H1 (cell line): ENCODE measurements at regions not wholly inside any gene's neighbourhood (a gene's known extent, or its start where the extent isn't known, plus 50 kb on each side); places are given as distances from the start of the nearest gene placed in this dataset.

Experiments used
- CTCF ChIA-PET: fragments of 300-600 bp; sonication (Branson Sonifier 250); formaldehyde crosslinking; loops from one replicate; lab custom pipeline; 2021; ENCODE audit not compliant: partially characterized antibody; lab: Charles Lee
- POLR2A ChIA-PET: fragments of 300-600 bp; sonication (Branson Sonifier 250); formaldehyde crosslinking; loops from one replicate; lab custom pipeline; 2021; ENCODE audit warnings: inconsistent platforms; ENCODE audit not compliant: partially characterized antibody; lab: Charles Lee
- DNase-seq, 2 experiments: peaks; one replicate each; pipeline versions ENCODE4 v3.0.0 to v3.0.0-alpha.2; 2010 to 2022; ENCODE audit warnings: low spot score in 2 of 2, low read depth in 1 of 2, mixed read lengths in 1 of 2
- FAIRE-seq: peaks from 2 replicates; lab custom pipeline; 2011; peaks lifted over from hg19 to GRCh38; lab: Jason Lieb, UNC
- H2AFZ ChIP-seq: 2 replicates; pipeline ENCODE4 v1.8.1; 2012; ENCODE audit warnings: low read length, inconsistent platforms
- H2AK5ac ChIP-seq: 2 replicates; pipeline ENCODE4 v1.6.1; 2013; ENCODE audit warnings: low read depth, low read length
- H2BK120ac ChIP-seq: replicated peaks from 2 replicates; pipeline ENCODE3; 2013; ENCODE audit warnings: low read depth, low read length, inconsistent platforms
- H2BK12ac ChIP-seq: 2 replicates; pipeline ENCODE4 v1.6.1; 2013; ENCODE audit warnings: low read depth, low read length
- H2BK15ac ChIP-seq: 2 replicates; pipeline ENCODE4 v1.6.1; 2013; ENCODE audit warnings: low read length
- H2BK20ac ChIP-seq: 2 replicates; pipeline ENCODE4 v1.6.1; 2013; ENCODE audit warnings: low read length
- H2BK5ac ChIP-seq: 2 replicates; pipeline ENCODE4 v1.6.1; 2013; ENCODE audit warnings: low read depth, low read length
- H3K14ac ChIP-seq: 2 replicates; pipeline ENCODE4 v1.6.1; 2013; ENCODE audit warnings: inconsistent platforms; ENCODE audit not compliant: insufficient read length
- H3K18ac ChIP-seq: 2 replicates; pipeline ENCODE4 v1.6.1; 2013; ENCODE audit warnings: low read length; ENCODE audit errors: extremely low read depth
- H3K23ac ChIP-seq: 2 replicates; pipeline ENCODE4 v1.6.1; 2013; ENCODE audit warnings: inconsistent platforms; ENCODE audit not compliant: insufficient read length
- H3K23me2 ChIP-seq: 2 replicates; pipeline ENCODE4 v1.6.1; 2013; ENCODE audit warnings: low read depth, low read length
- H3K27ac ChIP-seq: 2 replicates; pipeline ENCODE4 v1.6.1; 2011; ENCODE audit warnings: low read depth, low read length, inconsistent platforms
- H3K27me3 ChIP-seq, 4 experiments: replicated peaks in 1 of 4; 1 replicate in 1 of 4; 2 replicates in 3 of 4; pipeline versions ENCODE4 v1.6.1 to v1.8.1; 2011 to 2013; ENCODE audit warnings: low read length in 3 of 4, mild to moderate bottlenecking in 3 of 4, inconsistent platforms in 2 of 4, mixed read lengths in 2 of 4, moderate library complexity in 1 of 4; ENCODE audit not compliant: control insufficient read depth in 3 of 4, insufficient read depth in 3 of 4; ENCODE audit errors: extremely low read depth in 1 of 4
- H3K36me3 ChIP-seq, 4 experiments: 2 replicates each; pipeline versions ENCODE4 v1.6.1 to v1.8.1; 2011 to 2013; ENCODE audit warnings: mild to moderate bottlenecking in 4 of 4, low read length in 3 of 4, moderate library complexity in 2 of 4, control low read depth in 1 of 4, inconsistent platforms in 1 of 4; ENCODE audit not compliant: insufficient read depth in 4 of 4, control insufficient read depth in 2 of 4
- H3K4ac ChIP-seq: replicated peaks from 2 replicates; pipeline ENCODE3; 2013; ENCODE audit warnings: low read length, low read depth, mixed read lengths, inconsistent platforms; ENCODE audit not compliant: insufficient read length
- H3K4me1 ChIP-seq, 4 experiments: replicated peaks in 1 of 4; 1 replicate in 1 of 4; 2 replicates in 3 of 4; pipeline versions ENCODE4 v1.6.1 to v1.8.1; 2011 to 2013; ENCODE audit warnings: low read length in 3 of 4, inconsistent platforms in 2 of 4, mixed read lengths in 1 of 4; ENCODE audit not compliant: insufficient read depth in 4 of 4, control insufficient read depth in 3 of 4
- H3K4me2 ChIP-seq, 2 experiments: 2 replicates each; pipeline versions ENCODE4 v1.6.1 to v1.8.1; 2011 to 2013; ENCODE audit warnings: low read depth in 2 of 2, low read length in 2 of 2, control low read depth in 1 of 2, inconsistent platforms in 1 of 2, mild to moderate bottlenecking in 1 of 2; ENCODE audit not compliant: insufficient read depth in 1 of 2
- H3K4me3 ChIP-seq, 4 experiments: fragments of 200-600, 300-600 bp in 1 of 4; sonication (generic), shearing (Covaris generic), sonication (Bioruptor Twin) in 1 of 4; 2 replicates each; pipeline versions ENCODE4 v1.5.1 to v1.8.1; 2011 to 2016; ENCODE audit warnings: low read length in 4 of 4, low read depth in 3 of 4, control low read depth in 2 of 4, inconsistent platforms in 2 of 4, mild to moderate bottlenecking in 2 of 4, mixed read lengths in 1 of 4, moderate library complexity in 1 of 4; ENCODE audit not compliant: insufficient read depth in 2 of 4; ENCODE audit errors: extremely low read depth in 1 of 4
- H3K56ac ChIP-seq: replicated peaks from 2 replicates; pipeline ENCODE3; 2013; ENCODE audit warnings: low read depth, mild to moderate bottlenecking, mixed read lengths, low read length, inconsistent platforms; ENCODE audit not compliant: insufficient read length
- H3K79me1 ChIP-seq: 2 replicates; pipeline ENCODE4 v1.6.1; 2013; ENCODE audit warnings: low read depth, low read length, control low read depth
- H3K79me2 ChIP-seq, 2 experiments: 2 replicates each; pipeline versions ENCODE4 v1.6.1 to v1.8.1; 2012 to 2013; ENCODE audit warnings: low read length in 2 of 2, mild to moderate bottlenecking in 2 of 2, inconsistent platforms in 1 of 2; ENCODE audit not compliant: insufficient read depth in 2 of 2, control insufficient read depth in 1 of 2
- H3K9ac ChIP-seq, 4 experiments: replicated peaks in 1 of 4; 1 replicate in 1 of 4; 2 replicates in 3 of 4; pipeline versions ENCODE4 v1.6.1 to v1.8.1; 2011 to 2013; ENCODE audit warnings: low read depth in 3 of 4, low read length in 3 of 4, control low read depth in 2 of 4, mild to moderate bottlenecking in 2 of 4, moderate library complexity in 2 of 4, inconsistent platforms in 1 of 4; ENCODE audit errors: extremely low read depth in 1 of 4
- H3K9me3 ChIP-seq, 2 experiments: 2 replicates each; pipeline versions ENCODE4 v1.6.1 to v1.8.1; 2012 to 2013; ENCODE audit warnings: mild to moderate bottlenecking in 2 of 2, moderate library complexity in 2 of 2, control low read depth in 1 of 2, inconsistent platforms in 1 of 2, low read depth in 1 of 2, low read length in 1 of 2, mixed read lengths in 1 of 2; ENCODE audit not compliant: insufficient read depth in 2 of 2
- H4K20me1 ChIP-seq, 2 experiments: replicated peaks in 1 of 2; 2 replicates each; pipeline versions ENCODE3 to v1.8.1; 2011 to 2013; ENCODE audit warnings: inconsistent platforms in 2 of 2, low read length in 2 of 2, mild to moderate bottlenecking in 1 of 2; ENCODE audit not compliant: insufficient read depth in 2 of 2, control insufficient read depth in 1 of 2
- H4K5ac ChIP-seq: 2 replicates; pipeline ENCODE4 v1.6.1; 2013; ENCODE audit warnings: low read length, low read depth, mixed read lengths, inconsistent platforms; ENCODE audit not compliant: insufficient read length
- H4K8ac ChIP-seq: 2 replicates; pipeline ENCODE4 v1.8.0; 2013; ENCODE audit warnings: mild to moderate bottlenecking, moderate library complexity, low read length, inconsistent platforms; ENCODE audit not compliant: insufficient read depth; ENCODE audit errors: extremely low read depth
- H4K91ac ChIP-seq: replicated peaks from 2 replicates; pipeline ENCODE3; 2013; ENCODE audit warnings: low read length, mixed read lengths, inconsistent platforms; ENCODE audit not compliant: insufficient read length
- BRCA1 ChIP-seq: IDR thresholded peaks from 2 replicates; pipeline ENCODE4 v1.6.1; 2012; ENCODE audit warnings: low read depth, low read length, improper control_type of control experiment
- JUND ChIP-seq: IDR thresholded peaks from 2 replicates; pipeline ENCODE4 v1.6.1; 2011; ENCODE audit warnings: mild to moderate bottlenecking, improper control_type of control experiment, low read length
- KDM5A ChIP-seq: fragments of 200-600 bp; IDR thresholded peaks from 2 replicates; pipeline ENCODE4 v1.7.1; 2012; ENCODE audit warnings: mild to moderate bottlenecking, low read length, inconsistent platforms, mixed read lengths
- NANOG ChIP-seq: IDR thresholded peaks from 2 replicates; pipeline ENCODE4 v1.6.1; 2011; ENCODE audit warnings: low read length, low read depth, mild to moderate bottlenecking, inconsistent platforms; ENCODE audit not compliant: insufficient read depth, poor library complexity, severe bottlenecking
- NRF1 ChIP-seq: IDR thresholded peaks from 2 replicates; pipeline ENCODE4 v1.6.1; 2011; ENCODE audit warnings: mild to moderate bottlenecking, low read depth, low read length, improper control_type of control experiment
- PHF8 ChIP-seq: fragments of 200-600 bp; sonication (generic); conservative IDR thresholded peaks from 2 replicates; pipeline ENCODE4 v1.7.1; 2012; ENCODE audit warnings: low read depth, mild to moderate bottlenecking, inconsistent platforms, low read length, moderate library complexity
- POU5F1 ChIP-seq: IDR thresholded peaks from 2 replicates; pipeline ENCODE4 v1.6.1; 2011; ENCODE audit warnings: low read depth, mild to moderate bottlenecking, low read length, moderate library complexity
- RNF2 ChIP-seq: fragments of 200-900, 300-1000 bp; sonication (generic); IDR thresholded peaks from 2 replicates; pipeline ENCODE4 v1.7.1; 2016; ENCODE audit warnings: borderline replicate concordance, low read depth, mild to moderate bottlenecking, antibody characterized with exemption, low read length; ENCODE audit not compliant: poor library complexity, severe bottlenecking; ENCODE audit errors: missing control alignments
- SAP30 ChIP-seq: fragments of 300-600 bp; sonication (generic); IDR thresholded peaks from 2 replicates; pipeline ENCODE4 v1.7.1; 2012; ENCODE audit warnings: low read length, moderate library complexity, mild to moderate bottlenecking, inconsistent platforms; ENCODE audit not compliant: insufficient read depth, insufficient replicate concordance
- SUZ12 ChIP-seq: fragments of 200-600 bp; sonication (generic); IDR thresholded peaks from 2 replicates; pipeline ENCODE4 v1.6.1; 2012; ENCODE audit warnings: mild to moderate bottlenecking, inconsistent platforms, low read length, moderate library complexity, mixed read lengths
- YY1 ChIP-seq: IDR thresholded peaks from 2 replicates; pipeline ENCODE4 v1.6.1; 2011; ENCODE audit warnings: low read depth, mild to moderate bottlenecking, low read length
- WGBS, 2 experiments: shearing (Covaris generic) in 1 of 2; methylation state at CpG; one replicate each; pipeline versions ENCODE4 v1.1.6 to v1.1.7; 2013 to 2015; ENCODE audit warnings: low lambda C conversion rate in 2 of 2, mixed read lengths in 2 of 2, inconsistent platforms in 1 of 2, low coverage in 1 of 2, missing lambda C conversion rate in 1 of 2; ENCODE audit not compliant: insufficient replicate concordance in 2 of 2, insufficient coverage in 1 of 2, insufficient read length in 1 of 2; ENCODE audit errors: extremely low coverage in 1 of 2, missing lambda C conversion rate in 1 of 2; 5-methylcytosine and 5-hydroxymethylcytosine counted together
- TF ChIP-seq, protein P1 (sequence below): IDR thresholded peaks from 2 replicates; pipeline ENCODE4 v1.6.1; 2011; ENCODE audit warnings: low read depth, mild to moderate bottlenecking, low read length; ENCODE audit not compliant: insufficient read depth

DNA sequence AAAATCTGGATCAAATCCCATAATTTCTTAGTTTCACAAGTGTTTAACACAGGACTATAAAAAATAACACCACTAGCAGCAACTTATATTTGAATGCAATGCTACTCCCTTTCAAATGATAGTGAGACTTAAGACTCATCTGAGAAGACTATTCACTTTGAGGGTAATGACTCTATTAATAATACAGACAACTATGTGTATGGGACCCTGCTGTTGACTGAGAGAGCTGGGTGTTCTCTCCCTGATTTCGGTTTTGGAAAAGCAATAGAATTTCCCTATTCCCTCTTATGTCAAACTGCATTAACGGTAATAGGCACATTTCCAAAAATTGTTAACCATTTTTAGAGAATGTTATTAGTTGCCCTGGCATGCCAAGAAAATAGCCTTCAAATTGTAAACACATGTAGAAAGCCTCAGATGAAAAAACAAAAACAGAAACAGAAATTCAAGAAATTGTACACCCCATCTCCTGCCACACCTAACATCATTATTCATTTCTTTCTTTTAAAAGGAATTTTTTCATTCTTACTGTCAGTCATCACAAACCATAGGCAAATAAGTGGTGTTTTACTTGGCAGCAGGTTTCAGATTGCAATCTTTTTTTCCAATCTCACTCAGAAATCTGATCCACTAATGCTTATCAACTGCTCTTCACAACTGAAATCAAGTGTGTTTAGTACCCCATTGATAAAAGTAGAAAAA is 153.7 kb downstream of the TFPI2 start:
- no peak overlapping the region for H2BK20ac ChIP-seq
- H2BK5ac ChIP-seq: no peak overlapping the region
- peaks cover 0 to 1% of the 10 kb centered on the region in 2 experiments for H4K20me1 ChIP-seq
- no peak overlapping the region for H4K5ac ChIP-seq
- no peaks in the 10 kb centered on the region for H3K36me3 ChIP-seq
- POLR2A ChIA-PET: no interaction called here
- H2AK5ac ChIP-seq: no peak overlapping the region
- H3K4me1 ChIP-seq: no peaks in the 10 kb centered on the region
- CTCF ChIA-PET: interaction anchor here (1.1 kb wide), 1 partner anchor 21 kb away, joined by 4 read pairs; no protein-coding TSS in a partner anchor
- H2BK12ac ChIP-seq: no peak overlapping the region
- H3K23ac ChIP-seq: no peak overlapping the region
- WGBS, 2 experiments: 93% methylated on average over 2 of the region's 2 CpGs; no CpG with 5 or more reads in 1 of the 2 experiments
- H3K4ac ChIP-seq: no peak overlapping the region
- H2AFZ ChIP-seq: no peak overlapping the region
- no peaks in the 10 kb centered on the region for H3K23me2 ChIP-seq
- H3K4me3 ChIP-seq: no peak overlapping the region
- no peak overlapping the region for H3K14ac ChIP-seq
- H3K56ac ChIP-seq: no peak overlapping the region
- no peak overlapping the region for H3K4me2 ChIP-seq
- no peaks in the 10 kb centered on the region for H3K79me1 ChIP-seq
- H3K9me3 ChIP-seq: peaks cover 0 to 5% of the 10 kb centered on the region in 2 experiments; a peak in 1 of 4 replicates
- H2BK15ac ChIP-seq: no peak overlapping the region
- H3K9ac ChIP-seq: no peak overlapping the region
- FAIRE-seq: no peak
- H3K18ac ChIP-seq: no peak overlapping the region
- DNase-seq: no peak
- H4K91ac ChIP-seq: no peak overlapping the region
- no peak overlapping the region for H2BK120ac ChIP-seq
- H3K27me3 ChIP-seq: no peaks in the 10 kb centered on the region
- H3K27ac ChIP-seq: no peak overlapping the region
- H3K79me2 ChIP-seq: no peaks in the 10 kb centered on the region
- no peak overlapping the region for H4K8ac ChIP-seq
- TF ChIP-seq SAP30: no peak
- no peak for TF ChIP-seq NANOG
- TF ChIP-seq PHF8: no peak
- TF ChIP-seq JUND: no peak
- no peak for TF ChIP-seq BRCA1
- no peak for TF ChIP-seq KDM5A
- TF ChIP-seq RNF2: no peak
- TF ChIP-seq NRF1: no peak
- TF ChIP-seq, protein P1, sequence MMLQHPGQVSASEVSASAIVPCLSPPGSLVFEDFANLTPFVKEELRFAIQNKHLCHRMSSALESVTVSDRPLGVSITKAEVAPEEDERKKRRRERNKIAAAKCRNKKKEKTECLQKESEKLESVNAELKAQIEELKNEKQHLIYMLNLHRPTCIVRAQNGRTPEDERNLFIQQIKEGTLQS: no peak
- TF ChIP-seq POU5F1: no peak
- no peak for TF ChIP-seq SUZ12
- no peak for TF ChIP-seq YY1
